PFSK-1 (cell line): ENCODE measurements at regions not wholly inside any gene's neighbourhood (a gene's known extent, or its start where the extent isn't known, plus 50 kb on each side); places are given as distances from the start of the nearest gene placed in this dataset.

Experiments
- FOXP2 ChIP-seq: optimal IDR thresholded peaks from 2 replicates; pipeline ENCODE3; 2011; ENCODE audit warnings: borderline replicate concordance, control low read depth, inconsistent platforms; ENCODE audit not compliant: insufficient read depth; ENCODE audit errors: extremely low read length, extremely low read depth
- POLR2AphosphoS5 ChIP-seq: IDR thresholded peaks from 2 replicates; pipeline ENCODE4 v1.6.1; 2012; ENCODE audit warnings: low read depth, mild to moderate bottlenecking, control low read depth, low read length, moderate library complexity
- SIN3A ChIP-seq: IDR thresholded peaks from 2 replicates; pipeline ENCODE4 v1.6.1; 2012; ENCODE audit warnings: mild to moderate bottlenecking, low read length, moderate library complexity, borderline replicate concordance; ENCODE audit not compliant: insufficient read depth
- TAF1 ChIP-seq: IDR thresholded peaks from 2 replicates; pipeline ENCODE4 v1.6.1; 2012; ENCODE audit warnings: low read length, control low read depth, borderline replicate concordance; ENCODE audit not compliant: insufficient read depth
- TF ChIP-seq, protein P1 (sequence below), 2 experiments: IDR thresholded peaks; 2 replicates each; pipeline versions ENCODE4 v1.6.1 to v1.8.0; 2011 to 2012; ENCODE audit warnings: low read depth in 2 of 2, low read length in 2 of 2, control low read depth in 1 of 2, inconsistent platforms in 1 of 2, mild to moderate bottlenecking in 1 of 2, moderate library complexity in 1 of 2; ENCODE audit not compliant: insufficient read depth in 1 of 2

DNA sequence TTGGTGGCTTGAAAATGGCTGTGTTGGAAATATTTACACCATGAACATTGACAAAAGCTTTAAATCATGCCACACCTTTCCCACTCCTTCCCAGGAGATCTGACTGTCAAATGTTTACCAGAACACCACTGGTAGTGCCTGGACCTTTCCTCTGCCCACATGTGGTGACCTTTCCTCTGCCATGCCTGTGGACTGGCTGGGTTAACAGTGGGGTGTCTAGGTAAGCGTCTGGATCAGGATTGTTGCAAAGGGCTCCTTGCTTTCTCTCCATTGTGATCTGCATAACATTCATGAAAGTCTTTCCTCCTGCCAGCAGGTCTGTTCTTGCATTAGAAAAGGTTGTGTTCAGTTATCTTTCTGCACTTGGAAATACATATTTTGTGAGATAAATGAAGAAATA is 572.7 kb downstream of the DHX35 start:
- TF ChIP-seq TAF1 (no peak), FOXP2 (no peak), SIN3A (no peak), POLR2AphosphoS5 (no peak)
- TF ChIP-seq, protein P1, sequence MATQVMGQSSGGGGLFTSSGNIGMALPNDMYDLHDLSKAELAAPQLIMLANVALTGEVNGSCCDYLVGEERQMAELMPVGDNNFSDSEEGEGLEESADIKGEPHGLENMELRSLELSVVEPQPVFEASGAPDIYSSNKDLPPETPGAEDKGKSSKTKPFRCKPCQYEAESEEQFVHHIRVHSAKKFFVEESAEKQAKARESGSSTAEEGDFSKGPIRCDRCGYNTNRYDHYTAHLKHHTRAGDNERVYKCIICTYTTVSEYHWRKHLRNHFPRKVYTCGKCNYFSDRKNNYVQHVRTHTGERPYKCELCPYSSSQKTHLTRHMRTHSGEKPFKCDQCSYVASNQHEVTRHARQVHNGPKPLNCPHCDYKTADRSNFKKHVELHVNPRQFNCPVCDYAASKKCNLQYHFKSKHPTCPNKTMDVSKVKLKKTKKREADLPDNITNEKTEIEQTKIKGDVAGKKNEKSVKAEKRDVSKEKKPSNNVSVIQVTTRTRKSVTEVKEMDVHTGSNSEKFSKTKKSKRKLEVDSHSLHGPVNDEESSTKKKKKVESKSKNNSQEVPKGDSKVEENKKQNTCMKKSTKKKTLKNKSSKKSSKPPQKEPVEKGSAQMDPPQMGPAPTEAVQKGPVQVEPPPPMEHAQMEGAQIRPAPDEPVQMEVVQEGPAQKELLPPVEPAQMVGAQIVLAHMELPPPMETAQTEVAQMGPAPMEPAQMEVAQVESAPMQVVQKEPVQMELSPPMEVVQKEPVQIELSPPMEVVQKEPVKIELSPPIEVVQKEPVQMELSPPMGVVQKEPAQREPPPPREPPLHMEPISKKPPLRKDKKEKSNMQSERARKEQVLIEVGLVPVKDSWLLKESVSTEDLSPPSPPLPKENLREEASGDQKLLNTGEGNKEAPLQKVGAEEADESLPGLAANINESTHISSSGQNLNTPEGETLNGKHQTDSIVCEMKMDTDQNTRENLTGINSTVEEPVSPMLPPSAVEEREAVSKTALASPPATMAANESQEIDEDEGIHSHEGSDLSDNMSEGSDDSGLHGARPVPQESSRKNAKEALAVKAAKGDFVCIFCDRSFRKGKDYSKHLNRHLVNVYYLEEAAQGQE (IDR thresholded peaks at IDR 0.05; ENCODE audit: insufficient read depth in 1 of 2, low read depth in 2 of 2, low read length in 2 of 2), result no peak

- no peak for TF ChIP-seq TAF1
- no peak for TF ChIP-seq POLR2AphosphoS5
- TF ChIP-seq FOXP2, result no peak
- TF ChIP-seq, protein P1 (IDR thresholded peaks at IDR 0.05; ENCODE audit: insufficient read depth in 1 of 2, low read depth in 2 of 2, low read length in 2 of 2), result no peak
- no peak for TF ChIP-seq SIN3A
Measured at GRCh38 chr20:39533858-39534257, 571.7 kb downstream of the DHX35 start.

DNA sequence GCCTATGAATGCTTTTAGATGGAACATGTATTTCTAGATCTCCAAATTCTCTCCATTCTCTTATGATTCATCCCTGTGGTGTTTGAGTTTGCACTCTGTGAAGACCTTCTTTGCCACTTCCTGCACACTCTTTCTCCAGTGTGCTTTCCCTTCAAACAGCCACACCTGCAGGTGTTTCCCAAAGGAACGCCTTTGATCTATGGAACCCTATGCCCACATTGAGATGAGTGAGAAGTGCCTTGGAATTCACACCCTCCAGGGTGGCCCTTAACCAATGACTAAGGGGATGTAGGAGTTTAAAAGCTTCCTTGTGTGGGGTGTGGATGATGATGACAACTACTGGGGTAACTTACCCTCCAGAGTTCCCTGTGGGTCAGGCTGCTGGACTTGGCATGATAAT is 570.1 kb downstream of the DHX35 start:
- TF ChIP-seq TAF1 (no peak), SIN3A (no peak), FOXP2 (no peak), POLR2AphosphoS5 (no peak)
- TF ChIP-seq, protein P1 (IDR thresholded peaks at IDR 0.05; ENCODE audit: insufficient read depth in 1 of 2, low read depth in 2 of 2, low read length in 2 of 2), result no peak

DNA sequence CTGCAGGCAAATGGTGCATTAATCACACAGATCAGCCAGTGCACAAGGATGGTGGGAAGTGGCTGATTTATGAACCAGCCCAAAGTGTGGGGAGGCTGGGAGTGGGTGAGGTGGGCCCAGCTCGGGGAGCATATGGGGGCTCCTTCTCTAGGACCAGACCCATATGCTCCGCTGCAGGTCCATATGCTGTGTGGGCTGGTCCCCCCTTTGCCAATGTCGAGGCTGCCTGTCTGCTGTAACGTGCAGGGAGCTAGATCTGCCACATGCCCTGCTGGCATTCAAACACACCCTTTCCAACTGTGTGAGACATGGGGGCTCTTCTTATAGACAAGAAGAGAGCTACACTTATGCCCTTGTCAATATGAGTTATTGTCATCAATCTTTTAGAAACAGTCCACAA is 566.3 kb downstream of the DHX35 start:
- TF ChIP-seq TAF1 (no peak), FOXP2 (no peak), POLR2AphosphoS5 (no peak), SIN3A (no peak)
- TF ChIP-seq, protein P1 (IDR thresholded peaks at IDR 0.05; ENCODE audit: insufficient read depth in 1 of 2, low read depth in 2 of 2, low read length in 2 of 2), result no peak
